AG08396 (cell line): ENCODE measurements at regions not wholly inside any gene's neighbourhood (a gene's known extent, or its start where the extent isn't known, plus 50 kb on each side); places are given as distances from the start of the nearest gene placed in this dataset.

Experiments used
- DNase-seq: peaks from one replicate; pipeline ENCODE4 v3.0.0; 2012; ENCODE audit warnings: low spot score, mixed read lengths

DNA sequence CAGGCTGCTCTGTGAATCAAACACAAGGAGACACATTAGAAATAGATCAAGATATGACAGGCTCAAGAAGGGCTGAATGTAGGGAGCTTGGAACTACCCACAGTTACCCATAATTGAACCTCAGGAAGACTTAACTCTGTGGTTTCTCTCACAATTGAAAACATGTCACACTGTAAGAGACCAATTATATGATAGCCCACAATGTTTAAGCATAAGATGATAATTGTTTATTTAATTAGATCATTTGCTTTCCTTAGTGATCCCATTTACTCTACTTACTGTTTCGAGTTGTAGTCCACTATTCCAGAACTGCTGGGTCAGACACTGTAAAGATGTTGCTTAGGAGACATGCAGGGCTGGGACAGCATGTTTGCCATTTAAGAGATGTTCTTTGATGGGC is 201.3 kb upstream of the RARB start:
- DNase-seq, result no peak

DNA sequence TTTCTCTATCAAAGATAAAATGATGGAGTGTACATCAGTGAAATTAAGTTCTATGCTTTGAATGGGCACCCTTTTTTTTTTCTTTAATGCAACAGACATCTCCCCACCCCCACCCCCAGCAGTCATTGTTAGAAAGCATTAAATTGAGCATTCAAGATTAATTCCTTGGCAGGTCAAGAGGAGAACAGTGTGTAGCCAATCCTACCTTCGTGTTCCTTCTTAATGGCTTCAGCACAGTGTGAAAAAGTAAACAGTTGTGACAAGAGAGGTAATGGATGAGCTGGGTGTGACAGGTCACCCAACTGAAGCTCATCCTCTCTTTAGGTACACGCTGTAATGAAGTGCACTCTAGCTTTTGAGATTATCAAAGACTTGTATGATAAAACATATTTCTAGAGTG is 198.5 kb upstream of the RARB start:
- no peak for DNase-seq

DNA sequence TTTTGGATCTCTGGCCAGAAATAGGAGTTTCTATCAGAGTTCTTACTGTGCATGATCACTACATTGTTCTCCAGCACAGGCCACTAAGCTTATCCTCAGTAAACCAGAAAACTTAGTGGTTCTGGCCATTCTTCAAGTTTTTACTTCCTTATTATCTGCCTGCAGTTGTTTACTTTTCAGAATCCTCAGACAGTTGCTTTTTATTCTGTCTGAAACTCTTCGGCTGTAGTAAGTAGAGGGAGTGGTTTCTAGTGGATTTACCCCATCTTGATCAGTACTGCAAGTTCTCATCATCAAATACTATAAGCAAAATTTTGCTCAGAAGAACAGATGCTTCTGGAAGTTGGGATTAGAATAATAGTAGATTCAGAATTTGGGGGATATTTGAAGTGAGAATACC is 193.0 kb upstream of the RARB start:
- DNase-seq, result no peak

DNA sequence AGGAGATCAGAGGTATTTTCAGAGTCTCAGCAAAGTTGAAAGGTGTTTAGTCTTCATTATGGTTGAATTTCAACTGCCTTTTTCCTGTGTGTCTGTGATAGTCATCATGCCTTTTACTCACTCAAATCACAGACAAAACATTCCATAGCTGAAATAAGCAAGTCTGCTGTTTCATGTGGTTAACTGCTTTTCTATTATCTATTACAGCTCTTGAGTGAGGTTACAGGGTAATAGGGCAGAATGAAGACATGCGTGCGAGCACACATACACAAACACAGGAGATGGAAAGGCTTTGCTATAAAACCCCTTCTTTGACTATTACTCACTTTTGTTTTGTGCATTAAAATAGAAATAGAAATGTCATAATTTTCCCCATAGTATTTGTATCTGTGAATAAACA is 192.6 kb upstream of the RARB start:
- no peak for DNase-seq

DNA sequence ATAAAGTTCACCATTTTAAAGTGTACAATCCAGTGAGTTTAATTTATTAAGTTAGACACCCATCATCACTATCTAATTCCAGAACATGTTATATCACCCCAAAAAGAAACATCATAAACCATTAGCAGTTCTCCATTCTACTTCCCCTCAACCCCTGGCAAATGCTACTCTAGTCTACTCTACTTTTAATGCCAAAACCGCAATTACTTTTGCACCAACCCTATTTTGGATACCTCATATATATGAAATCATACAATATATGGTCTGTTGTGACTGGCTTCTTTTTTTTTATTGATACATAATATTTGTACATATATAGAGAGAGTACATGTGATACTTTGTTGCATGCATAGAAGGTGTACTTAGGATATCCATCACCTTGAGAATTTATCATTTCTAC is 190.5 kb upstream of the RARB start:
- no peak for DNase-seq

DNA sequence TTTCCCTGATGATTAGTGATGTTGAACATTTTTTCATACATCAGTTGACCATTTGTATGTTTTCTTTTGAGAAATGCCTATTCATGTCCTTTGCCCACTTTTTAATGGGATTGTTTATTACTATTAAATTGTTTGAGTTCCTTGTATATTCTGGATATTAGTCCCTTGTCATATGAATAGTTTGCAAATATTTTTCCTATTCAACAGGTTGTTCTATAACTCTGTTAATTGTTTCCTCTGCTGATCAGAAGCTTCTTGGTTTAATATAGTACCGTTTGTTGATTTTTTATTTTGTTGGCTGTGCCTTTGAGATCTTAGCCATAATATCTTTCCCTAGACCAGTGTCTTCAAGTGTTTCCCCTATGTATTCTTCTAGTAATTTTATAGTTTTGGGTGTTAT is 189.0 kb upstream of the RARB start:
- no peak for DNase-seq

DNA sequence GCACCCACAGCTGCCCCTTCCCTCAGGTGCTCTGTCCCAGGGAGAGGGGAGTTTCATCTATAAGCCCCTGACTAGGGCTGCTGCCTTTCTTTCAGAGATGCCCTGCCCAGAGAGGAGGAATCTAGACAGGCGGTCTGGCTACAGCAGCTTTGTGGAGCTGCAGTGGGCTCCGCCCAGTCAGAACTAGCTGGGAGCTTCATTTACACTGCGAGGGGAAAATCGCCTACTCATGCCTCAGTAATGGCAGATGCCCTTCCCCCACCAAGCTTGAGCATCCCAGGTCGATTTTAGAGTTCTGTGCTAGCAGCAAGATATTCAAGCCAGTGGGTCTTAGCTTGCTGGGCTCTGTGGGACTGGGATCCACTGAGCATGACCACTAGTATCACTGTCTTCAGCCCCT is 181.2 kb upstream of the RARB start:
- no peak for DNase-seq

DNA sequence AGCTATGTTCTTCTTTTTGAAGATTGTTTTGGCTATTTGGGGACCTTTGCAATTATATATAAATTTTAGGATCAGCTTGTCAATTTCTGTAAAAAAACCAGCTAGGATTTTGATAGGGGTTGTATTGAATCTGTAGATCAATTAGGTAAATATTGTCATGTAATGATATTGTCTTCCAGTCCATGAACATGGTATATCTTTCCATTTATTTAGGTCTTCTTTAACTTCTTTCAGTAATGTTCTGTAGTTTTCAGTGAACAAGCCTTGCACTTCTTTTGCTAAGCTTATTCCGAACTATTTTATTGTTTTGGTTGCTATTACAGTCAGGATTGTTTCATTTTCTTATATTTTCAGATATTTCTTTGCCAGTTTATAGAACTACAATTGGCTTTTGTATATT is 175.8 kb upstream of the RARB start:
- DNase-seq, result no peak

DNA sequence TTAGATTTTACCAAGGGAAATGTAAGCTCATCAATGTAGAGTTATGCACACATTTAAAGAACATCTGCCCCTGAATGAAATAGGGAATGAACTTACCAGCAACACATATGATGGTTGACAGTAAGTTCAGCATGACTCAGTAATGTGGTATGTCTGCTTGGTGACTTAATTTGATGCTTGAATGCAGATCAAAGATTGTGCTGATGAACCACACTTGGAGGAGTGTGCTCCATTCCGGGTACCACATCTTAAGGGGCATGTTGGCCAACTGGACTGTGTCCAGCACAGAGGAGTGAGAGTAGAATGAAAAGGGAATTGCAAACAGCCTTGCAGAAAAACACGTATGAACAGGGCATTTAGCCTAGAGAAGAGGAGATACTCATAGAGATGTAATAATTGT is 171.0 kb upstream of the RARB start:
- DNase-seq, result no peak

DNA sequence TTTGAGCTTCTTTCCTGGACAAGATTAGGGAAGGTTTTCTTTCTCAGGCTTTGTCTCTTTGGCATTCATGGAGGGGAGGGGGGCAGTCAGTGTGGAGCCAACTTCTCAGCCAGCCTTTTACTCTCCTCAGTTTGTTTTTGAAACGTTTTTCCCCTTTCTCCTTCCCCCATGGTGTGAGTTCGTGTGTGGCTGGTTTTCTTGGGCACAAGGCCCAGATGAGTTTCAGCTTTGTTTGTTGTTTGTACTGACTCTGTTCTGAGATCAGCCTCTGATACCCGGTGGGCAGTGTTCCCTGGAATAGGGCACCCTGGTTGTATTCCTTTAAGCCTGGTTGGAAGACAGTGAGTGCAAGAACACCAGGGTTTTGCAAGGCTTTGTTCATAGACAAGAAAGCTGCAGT is 168.2 kb upstream of the RARB start:
- DNase-seq, result no peak

DNA sequence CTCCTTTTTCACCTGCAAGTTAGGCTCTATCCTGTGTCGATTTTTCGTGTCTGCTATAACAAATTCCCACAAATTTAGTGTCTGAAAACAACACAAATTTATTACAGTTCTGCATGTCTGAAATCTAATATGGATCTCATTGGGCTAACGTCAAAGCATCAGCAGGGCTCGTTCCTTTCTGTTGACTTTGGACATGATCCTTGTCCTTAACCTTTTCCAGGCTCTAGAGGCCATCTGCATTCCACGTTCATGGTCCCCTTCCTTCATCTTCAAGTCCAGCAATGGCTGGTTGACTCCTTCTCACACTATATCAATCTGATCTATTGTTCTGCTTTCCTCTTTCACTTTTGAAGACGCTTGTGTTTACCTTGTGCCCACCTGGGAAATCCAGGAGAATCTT is 165.7 kb upstream of the RARB start:
- DNase-seq, result no peak

DNA sequence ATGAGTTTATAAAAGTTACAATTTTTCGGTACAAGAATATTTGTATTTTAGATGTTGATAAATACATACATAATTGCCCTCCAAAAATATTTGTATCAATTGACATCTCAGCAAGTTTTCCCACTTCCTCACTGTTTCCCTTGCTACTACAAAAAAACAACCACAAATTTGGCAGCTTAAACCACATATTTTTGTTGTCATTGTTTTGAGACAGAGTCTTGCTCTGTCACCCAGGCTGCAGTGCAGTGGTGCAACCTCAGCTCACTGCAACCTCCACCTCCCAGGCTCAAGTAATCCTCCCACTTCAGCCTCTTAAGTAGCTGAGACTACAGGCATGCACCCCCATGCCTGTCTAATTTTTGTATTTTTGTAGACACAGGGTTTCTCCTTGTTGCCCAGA is 162.8 kb upstream of the RARB start:
- no peak for DNase-seq

DNA sequence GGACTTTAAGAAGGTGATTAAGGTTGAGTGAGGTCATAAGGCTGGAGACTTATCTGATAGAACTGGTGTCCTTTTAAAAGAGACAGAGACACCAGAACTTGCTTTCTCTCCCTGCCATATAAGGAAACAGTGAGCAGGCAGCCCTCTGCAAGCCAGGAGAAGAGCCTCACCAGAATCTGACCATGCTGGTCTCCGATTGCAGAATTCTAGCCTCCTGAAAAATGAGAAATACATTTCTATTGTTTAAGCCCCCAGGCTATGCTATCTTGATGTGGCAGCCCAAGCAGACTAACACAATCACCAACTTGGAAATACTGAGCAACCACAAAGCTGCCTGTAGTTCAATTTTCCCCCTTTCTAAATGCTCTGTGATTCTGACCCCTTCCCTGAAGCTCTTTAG is 161.4 kb upstream of the RARB start:
- no peak for DNase-seq

DNA sequence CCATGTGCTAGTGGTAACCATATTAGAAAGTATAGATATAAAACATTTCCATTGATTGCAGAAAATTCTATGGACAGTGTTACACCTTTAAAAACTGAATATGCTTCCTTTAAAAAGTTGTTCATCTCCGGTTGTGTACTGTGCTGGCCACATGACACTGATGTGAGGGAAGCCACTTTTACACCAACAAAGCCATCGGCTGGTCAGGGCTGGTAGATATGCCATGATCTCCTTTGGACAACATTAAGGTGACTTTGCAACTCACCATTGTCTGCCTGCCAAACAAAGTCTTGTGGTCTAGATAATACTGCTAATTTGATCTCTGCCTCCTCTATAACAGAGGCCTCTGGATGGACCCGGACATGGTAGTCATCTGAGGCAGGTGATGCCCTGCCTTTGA is 156.0 kb upstream of the RARB start:
- no peak for DNase-seq

DNA sequence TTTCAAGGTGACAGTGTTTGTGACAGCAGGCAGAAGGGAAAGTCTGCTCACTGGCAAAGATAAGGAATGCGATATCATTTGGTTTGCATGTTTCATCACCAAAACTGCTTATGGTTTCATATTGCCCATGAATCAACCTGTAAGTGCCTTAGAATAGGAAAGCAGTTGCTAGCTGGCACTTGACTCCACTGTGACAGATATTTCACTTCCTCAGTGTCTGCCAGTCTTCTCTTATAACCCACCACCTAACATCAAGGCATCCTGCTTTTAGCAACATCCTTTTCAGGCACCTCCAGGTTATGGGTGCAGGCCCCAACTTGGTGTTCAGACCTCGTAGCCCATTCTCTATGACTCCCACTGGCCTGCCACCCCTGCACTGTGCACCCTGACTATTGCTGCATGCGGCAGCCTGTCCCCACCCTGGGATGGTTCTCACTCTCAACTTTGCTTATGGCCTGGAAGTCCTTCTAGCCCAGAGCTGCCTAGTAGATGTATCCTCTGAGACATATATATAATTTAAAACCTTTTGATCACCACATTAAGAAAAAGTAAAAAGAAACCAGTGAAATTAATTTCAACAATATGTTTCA is 154.4 kb upstream of the RARB start:
- DNase-seq, result no peak

DNA sequence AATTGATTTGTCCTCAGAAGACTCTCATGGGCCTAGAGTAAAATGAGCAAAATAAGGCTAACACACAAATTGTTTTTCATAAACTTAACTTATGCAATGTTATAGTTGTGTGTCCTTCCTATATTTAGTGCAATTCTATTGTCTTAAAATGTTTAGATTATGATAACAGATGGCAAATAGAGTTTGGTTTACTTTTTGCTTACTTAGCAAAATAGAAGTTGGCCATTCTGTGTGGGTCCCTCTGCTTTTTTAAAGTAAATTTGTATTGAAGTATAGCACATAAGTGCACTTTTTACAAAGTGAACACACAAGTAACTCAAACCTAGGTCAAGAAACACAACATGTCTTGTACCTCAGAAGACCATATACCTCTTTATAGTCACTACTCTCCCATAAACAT is 150.6 kb upstream of the RARB start:
- DNase-seq, result no peak

DNA sequence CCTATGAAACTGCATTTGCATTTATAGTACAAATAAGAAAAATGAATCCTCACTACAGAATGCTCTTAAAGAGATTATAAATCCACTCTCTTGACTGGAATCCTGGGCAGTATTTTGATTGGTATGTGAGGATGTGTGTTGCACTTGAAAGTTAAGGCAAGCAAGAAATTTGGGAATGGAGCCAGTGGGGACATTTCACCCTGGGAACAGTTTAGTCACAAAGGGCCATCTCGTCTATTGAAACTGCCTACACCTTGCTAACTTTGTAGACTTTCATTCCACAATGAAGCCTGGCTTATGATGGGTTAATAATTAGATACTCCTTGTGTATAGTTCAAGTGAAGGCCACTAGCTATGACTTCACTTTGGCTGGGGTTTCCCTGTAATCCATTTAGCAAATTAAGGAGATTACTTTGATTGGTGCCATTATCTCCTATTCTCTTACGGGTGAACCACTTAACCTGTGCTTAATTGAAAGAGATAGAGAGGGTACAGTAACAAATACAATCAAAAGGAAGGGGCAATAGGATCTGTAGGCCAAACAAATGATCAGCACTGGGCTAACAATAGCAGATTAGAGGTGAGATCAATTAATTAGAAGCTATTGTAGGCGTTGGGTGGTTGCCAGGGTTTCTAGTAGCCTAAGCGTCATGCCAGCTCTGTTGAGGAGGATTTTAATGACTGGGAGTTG is 146.9 kb upstream of the RARB start:
- DNase-seq, result no peak

DNA sequence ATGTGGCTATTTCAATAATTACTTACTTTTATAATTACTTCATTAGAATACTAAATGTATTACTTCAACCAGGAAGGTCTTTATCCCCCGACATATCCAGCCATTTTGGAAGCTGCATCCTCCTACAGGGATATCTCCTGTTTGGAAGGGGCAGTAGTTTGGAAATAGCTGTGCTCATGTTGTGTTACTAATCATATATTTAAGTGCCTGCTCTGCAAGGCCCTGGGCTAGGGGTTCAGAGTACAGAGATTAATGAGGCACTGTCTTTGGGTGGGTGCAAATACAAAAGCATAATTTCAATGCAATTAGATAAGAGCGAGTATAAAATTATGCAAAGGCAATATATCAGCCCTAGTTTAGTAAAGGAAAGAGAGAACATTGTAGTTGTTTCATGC is 146.3 kb upstream of the RARB start:
- DNase-seq, result no peak

DNA sequence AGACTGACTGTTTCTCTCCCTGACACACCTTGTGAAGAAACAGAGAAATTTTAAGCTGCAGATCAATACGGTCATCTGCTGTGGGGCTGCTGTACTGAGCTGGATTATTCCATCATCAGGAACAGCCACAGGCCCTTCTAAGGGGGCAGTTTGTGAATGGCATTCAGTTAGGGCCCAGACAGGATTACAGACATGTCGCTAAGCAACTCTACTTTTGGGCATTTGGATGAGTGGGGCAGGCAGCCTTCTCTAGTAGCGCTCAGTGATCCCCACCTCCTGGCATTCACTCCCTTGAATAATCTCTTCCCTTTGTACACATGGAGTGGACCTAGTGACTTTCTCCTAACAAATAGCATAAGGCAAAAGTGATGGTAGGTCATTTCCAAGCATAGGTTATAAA is 144.4 kb upstream of the RARB start:
- DNase-seq, result no peak

DNA sequence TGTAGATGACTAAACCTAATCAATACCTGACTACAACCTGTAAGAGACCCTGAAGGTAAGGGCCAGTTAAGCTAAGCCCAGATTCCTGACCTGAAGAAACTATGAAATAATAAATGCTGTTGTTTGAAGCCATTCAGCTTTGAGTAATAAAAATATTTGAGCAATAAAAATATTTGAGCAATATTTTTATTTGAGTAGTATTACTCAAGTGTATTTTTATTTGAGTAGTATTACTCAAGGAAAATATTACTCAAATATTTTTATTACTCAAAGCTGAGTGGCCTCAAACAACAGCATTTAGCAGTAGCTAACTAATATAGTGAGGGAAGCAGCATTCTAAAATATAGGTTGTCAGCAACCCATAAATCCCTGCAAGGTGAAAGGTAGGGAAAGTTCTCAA is 143.8 kb upstream of the RARB start:
- no peak for DNase-seq

DNA sequence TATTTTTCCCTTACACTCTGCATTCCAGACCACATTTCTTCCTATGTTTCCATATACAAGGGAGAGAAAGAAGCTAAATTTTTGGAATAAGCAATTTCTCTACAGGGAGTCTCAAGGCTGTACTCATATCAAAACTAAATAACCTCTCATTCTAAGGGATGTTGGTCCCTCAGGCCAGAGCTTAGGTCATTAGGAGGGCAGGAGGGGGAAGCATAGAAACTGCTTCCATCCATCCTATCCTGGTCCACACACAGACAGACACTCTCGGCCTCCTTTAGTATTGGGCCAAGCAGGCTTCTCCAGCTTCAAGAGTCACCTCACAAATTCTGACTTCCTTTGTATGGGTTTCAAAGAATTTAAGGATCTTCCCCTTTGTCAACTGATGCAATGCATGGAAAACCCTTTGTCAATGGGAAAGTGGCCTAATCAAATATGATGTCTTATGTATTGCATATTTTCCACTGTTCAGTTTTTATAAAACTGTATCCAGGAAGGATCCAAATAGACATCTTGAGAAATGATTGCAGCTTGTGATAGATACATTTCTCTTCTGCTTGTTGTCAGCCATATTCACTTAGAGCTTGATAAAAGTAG is 140.7 kb upstream of the RARB start:
- no peak for DNase-seq

DNA sequence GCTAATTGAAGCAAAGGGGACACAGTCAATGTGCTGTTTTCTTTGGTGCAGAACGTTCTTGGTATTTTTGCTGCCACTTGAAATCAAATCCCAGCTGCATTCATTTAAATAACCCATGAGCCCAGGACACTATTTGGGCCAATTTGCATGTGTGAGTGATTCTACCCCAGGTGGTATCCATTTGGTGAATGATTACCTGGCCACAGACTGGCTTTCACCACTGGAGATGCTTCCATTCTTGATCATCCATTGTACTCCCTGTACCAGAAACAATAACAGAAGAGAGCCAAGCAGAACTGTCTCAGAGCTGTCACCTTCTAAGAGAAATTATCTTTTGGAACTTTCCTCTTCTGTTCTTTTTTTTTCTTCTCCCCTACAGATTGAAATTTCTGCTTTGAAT is 139.7 kb upstream of the RARB start:
- no peak for DNase-seq

DNA sequence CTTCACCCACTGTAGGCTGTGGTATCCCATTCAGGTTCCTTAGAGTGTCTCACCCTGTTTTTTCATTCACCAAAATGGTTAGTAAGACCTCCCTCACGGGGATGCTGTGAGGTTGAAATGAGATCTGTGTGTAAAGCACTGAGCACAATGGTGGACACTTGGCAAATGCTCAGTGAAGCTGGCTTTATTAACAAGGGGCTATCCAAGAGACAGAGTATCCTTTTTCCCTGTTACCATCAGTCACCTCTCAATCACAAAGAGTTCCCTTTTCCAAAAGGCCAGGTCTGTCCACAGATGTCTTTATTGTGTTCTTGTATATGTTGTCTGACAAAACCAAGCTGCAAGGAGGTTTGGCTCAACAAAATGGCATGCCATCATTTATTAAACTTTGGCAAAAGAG is 138.9 kb upstream of the RARB start:
- no peak for DNase-seq

DNA sequence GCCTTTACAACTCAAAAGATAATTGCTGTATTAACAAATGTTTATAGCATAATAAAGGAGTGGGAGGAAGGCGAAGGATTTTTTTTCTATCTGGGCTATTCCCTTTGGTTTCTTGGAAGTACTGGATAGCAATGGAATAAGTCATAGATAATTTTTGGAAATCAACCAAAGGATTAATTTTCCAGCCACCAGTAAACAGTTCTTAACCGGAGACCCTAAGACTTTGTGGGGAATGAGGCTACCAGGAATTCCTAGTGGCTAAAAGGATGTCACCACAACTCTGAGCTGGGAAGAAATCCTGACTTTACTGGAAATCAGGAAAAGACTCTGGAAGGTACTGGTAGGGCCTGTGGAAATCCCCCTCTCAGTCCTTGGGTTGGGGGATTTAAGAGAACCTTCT is 138.4 kb upstream of the RARB start:
- no peak for DNase-seq
